ENCODE measurements at regions not wholly inside any gene's neighbourhood (a gene's known extent, or its start where the extent isn't known, plus 50 kb on each side); places are given as distances from the start of the nearest gene placed in this dataset.

GRCh38 chr3:73706771-73707170 is 82.0 kb upstream of the PDZRN3 start:
- TF ChIP-seq, protein P1, sequence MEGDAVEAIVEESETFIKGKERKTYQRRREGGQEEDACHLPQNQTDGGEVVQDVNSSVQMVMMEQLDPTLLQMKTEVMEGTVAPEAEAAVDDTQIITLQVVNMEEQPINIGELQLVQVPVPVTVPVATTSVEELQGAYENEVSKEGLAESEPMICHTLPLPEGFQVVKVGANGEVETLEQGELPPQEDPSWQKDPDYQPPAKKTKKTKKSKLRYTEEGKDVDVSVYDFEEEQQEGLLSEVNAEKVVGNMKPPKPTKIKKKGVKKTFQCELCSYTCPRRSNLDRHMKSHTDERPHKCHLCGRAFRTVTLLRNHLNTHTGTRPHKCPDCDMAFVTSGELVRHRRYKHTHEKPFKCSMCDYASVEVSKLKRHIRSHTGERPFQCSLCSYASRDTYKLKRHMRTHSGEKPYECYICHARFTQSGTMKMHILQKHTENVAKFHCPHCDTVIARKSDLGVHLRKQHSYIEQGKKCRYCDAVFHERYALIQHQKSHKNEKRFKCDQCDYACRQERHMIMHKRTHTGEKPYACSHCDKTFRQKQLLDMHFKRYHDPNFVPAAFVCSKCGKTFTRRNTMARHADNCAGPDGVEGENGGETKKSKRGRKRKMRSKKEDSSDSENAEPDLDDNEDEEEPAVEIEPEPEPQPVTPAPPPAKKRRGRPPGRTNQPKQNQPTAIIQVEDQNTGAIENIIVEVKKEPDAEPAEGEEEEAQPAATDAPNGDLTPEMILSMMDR (IDR thresholded peaks at IDR 0.05; ENCODE audit: low read length), result no peak
- no peak for TF ChIP-seq EZH2 (IDR thresholded peaks at IDR 0.05; ENCODE audit: borderline replicate concordance, low read length)
